ENCODE measurements at regions not wholly inside any gene's neighbourhood (a gene's known extent, or its start where the extent isn't known, plus 50 kb on each side); places are given as distances from the start of the nearest gene placed in this dataset.
A peak's percentile ranks its signal among the peaks of the same experiment; 100 is the strongest.
"Not testable (repeated sequence)": the region's sequence is repeated elsewhere in the genome, so short reads cannot be mapped to it uniquely, and the experiment has no call there.

DNA sequence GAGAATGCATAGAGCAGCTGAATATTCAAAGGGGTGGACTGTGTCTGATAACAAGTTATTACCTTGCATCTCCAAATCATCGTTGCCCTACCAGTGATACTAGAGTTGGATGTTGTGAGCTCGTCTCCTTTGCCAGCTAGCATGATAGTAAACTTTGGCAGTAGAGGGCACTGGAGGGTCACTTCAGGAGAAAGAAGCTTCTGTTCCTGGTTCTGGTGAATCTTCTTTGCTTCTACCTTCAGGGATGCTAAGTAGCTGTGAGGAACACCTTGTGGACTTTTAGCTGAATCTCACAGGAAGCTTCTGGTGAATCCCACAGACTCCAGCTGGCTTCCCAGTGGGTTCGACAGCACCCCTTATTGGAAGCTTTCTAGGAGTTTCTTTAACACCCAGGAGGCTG is 626.6 kb upstream of the SGCD start:
- Histone ChIP-seq H3K9me3 (ENCODE audit: control insufficient read depth in 3 of 3, low read length in 3 of 3) (no peaks in the 10 kb centered on the region), H3K36me3 (ENCODE audit: control insufficient read depth in 3 of 3, insufficient read depth in 3 of 3, low read length in 3 of 3) (no peaks in the 10 kb centered on the region), H3K27me3 (ENCODE audit: control insufficient read depth in 3 of 3, insufficient read depth in 3 of 3, low read length in 3 of 3) (no peaks in the 10 kb centered on the region), H3K4me1 (ENCODE audit: control insufficient read depth in 3 of 3, insufficient read depth in 3 of 3, low read length in 3 of 3) (no peaks in the 10 kb centered on the region), H3K4me3 (ENCODE audit: low read length in 3 of 3) (no peak overlapping the region), H3K27ac (ENCODE audit: low read depth, low read length) (no peak overlapping the region), H3K9ac (ENCODE audit: low read depth in 1 of 3, low read length in 3 of 3) (no peak overlapping the region)

GRCh38 chr5:155711882-155712281 is 615.1 kb upstream of the SGCD start:
- H3K27ac ChIP-seq (ENCODE audit: low read depth, low read length), result no peak overlapping the region
- no peaks in the 10 kb centered on the region for H3K4me1 ChIP-seq (ENCODE audit: control insufficient read depth in 3 of 3, insufficient read depth in 3 of 3, low read length in 3 of 3)
- H3K27me3 ChIP-seq (ENCODE audit: control insufficient read depth in 3 of 3, insufficient read depth in 3 of 3, low read length in 3 of 3), result no peaks in the 10 kb centered on the region
- no peak overlapping the region for H3K4me3 ChIP-seq (ENCODE audit: low read length in 3 of 3)
- no peaks in the 10 kb centered on the region for H3K9me3 ChIP-seq (ENCODE audit: control insufficient read depth in 3 of 3, low read length in 3 of 3)
- no peaks in the 10 kb centered on the region for H3K36me3 ChIP-seq (ENCODE audit: control insufficient read depth in 3 of 3, insufficient read depth in 3 of 3, low read length in 3 of 3)
- no peak overlapping the region for H3K9ac ChIP-seq (ENCODE audit: low read depth in 1 of 3, low read length in 3 of 3)

GRCh38 chr5:155714435-155714834 is 612.5 kb upstream of the SGCD start:
- H3K36me3 ChIP-seq (ENCODE audit: control insufficient read depth in 3 of 3, insufficient read depth in 3 of 3, low read length in 3 of 3); H3K27me3 ChIP-seq (ENCODE audit: control insufficient read depth in 3 of 3, insufficient read depth in 3 of 3, low read length in 3 of 3); H3K4me3 ChIP-seq (ENCODE audit: low read length in 3 of 3); H3K9me3 ChIP-seq (ENCODE audit: control insufficient read depth in 3 of 3, low read length in 3 of 3); H3K4me1 ChIP-seq (ENCODE audit: control insufficient read depth in 3 of 3, insufficient read depth in 3 of 3, low read length in 3 of 3); H3K9ac ChIP-seq (ENCODE audit: low read depth in 1 of 3, low read length in 3 of 3); H3K27ac ChIP-seq (ENCODE audit: low read depth, low read length): not testable (repeated sequence)

DNA sequence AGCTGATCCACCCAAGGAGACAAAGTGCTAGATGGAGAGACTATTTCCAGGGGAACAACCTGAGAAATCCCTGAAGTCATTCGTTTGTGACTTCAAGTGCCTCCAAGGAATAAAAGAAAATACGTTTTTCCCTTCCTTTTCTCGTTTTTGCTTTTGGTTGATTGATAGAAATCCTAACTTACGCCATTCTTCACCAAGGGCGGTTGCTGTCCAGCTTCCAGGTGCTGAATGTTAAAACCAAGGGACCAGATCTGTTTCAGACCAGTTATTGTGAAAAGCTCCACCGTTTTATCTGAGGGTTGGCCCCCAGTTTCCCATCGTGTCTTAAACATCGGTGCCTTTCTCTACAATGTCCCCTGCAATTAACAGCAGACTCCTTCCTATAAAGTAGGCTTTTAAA is 600.7 kb upstream of the SGCD start:
- Histone ChIP-seq H3K4me3 (ENCODE audit: low read length in 3 of 3) (no peak overlapping the region), H3K27me3 (ENCODE audit: control insufficient read depth in 3 of 3, insufficient read depth in 3 of 3, low read length in 3 of 3) (peaks cover 5 to 32% (median 9%) of the 10 kb centered on the region in 3 donors), H3K27ac (ENCODE audit: low read depth, low read length) (no peak overlapping the region), H3K4me1 (ENCODE audit: control insufficient read depth in 3 of 3, insufficient read depth in 3 of 3, low read length in 3 of 3) (peaks cover 12 to 26% (median 22%) of the 10 kb centered on the region in 3 donors), H3K9me3 (ENCODE audit: control insufficient read depth in 3 of 3, low read length in 3 of 3) (no peaks in the 10 kb centered on the region), H3K9ac (ENCODE audit: low read depth in 1 of 3, low read length in 3 of 3) (no peak overlapping the region), H3K36me3 (ENCODE audit: control insufficient read depth in 3 of 3, insufficient read depth in 3 of 3, low read length in 3 of 3) (no peaks in the 10 kb centered on the region)

DNA sequence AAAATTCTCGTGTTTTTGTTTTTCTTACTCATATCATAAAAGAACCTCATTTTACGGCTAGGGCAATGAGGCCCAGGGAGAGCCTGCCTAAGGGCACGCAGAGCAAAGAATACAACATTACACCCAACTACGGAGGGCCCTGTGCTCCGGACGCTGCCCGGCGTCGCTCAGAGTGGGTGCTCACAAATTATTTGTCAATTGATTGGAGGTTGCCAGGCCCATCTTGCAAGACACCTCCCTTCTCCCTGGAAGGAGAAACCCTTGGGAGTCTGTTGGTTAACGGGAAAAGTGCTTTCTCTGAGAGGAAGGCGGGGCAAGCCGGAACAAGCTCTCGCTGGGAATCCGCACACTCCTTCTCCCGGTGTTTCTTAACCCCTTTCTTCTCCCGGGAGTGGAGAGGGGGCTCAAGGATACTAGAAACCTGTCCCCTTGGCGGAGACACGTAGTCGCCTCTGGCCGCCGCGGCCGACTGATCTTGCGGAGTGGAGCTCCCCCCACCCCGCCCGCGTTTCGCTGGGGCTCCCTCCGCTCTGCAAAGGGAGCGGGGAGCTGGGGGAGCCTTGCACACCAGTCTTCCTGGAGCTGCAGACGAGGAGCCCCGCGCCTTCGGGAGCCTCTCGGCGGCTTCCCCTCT is 599.3 kb upstream of the SGCD start:
- Histone ChIP-seq H3K36me3 (ENCODE audit: control insufficient read depth in 3 of 3, insufficient read depth in 3 of 3, low read length in 3 of 3) (no peaks in the 10 kb centered on the region), H3K9me3 (ENCODE audit: control insufficient read depth in 3 of 3, low read length in 3 of 3) (no peaks in the 10 kb centered on the region), H3K9ac (ENCODE audit: low read depth in 1 of 3, low read length in 3 of 3) (peak overlapping the region in 1 of 3 donors; percentile 58), H3K4me1 (ENCODE audit: control insufficient read depth in 3 of 3, insufficient read depth in 3 of 3, low read length in 3 of 3) (peaks cover 17 to 38% (median 35%) of the 10 kb centered on the region in 3 donors), H3K27me3 (ENCODE audit: control insufficient read depth in 3 of 3, insufficient read depth in 3 of 3, low read length in 3 of 3) (peaks cover 5 to 32% (median 9%) of the 10 kb centered on the region in 3 donors), H3K27ac (ENCODE audit: low read depth, low read length) (no peak overlapping the region), H3K4me3 (ENCODE audit: low read length in 3 of 3) (peak overlapping the region; percentile 55 to 77 (median 73))

GRCh38 chr5:155728146-155728856 is 598.7 kb upstream of the SGCD start:
- no peaks in the 10 kb centered on the region for H3K9me3 ChIP-seq (ENCODE audit: control insufficient read depth in 3 of 3, low read length in 3 of 3)
- peak overlapping the region in 2 of 3 donors; percentile 63 to 87 for H3K9ac ChIP-seq (ENCODE audit: low read depth in 1 of 3, low read length in 3 of 3)
- H3K36me3 ChIP-seq (ENCODE audit: control insufficient read depth in 3 of 3, insufficient read depth in 3 of 3, low read length in 3 of 3), result no peaks in the 10 kb centered on the region
- peaks cover 5 to 32% (median 9%) of the 10 kb centered on the region in 3 donors for H3K27me3 ChIP-seq (ENCODE audit: control insufficient read depth in 3 of 3, insufficient read depth in 3 of 3, low read length in 3 of 3)
- peak overlapping the region; percentile 59 for H3K27ac ChIP-seq (ENCODE audit: low read depth, low read length)
- H3K4me1 ChIP-seq (ENCODE audit: control insufficient read depth in 3 of 3, insufficient read depth in 3 of 3, low read length in 3 of 3), result peaks cover 24 to 44% (median 42%) of the 10 kb centered on the region in 3 donors
- H3K4me3 ChIP-seq (ENCODE audit: low read length in 3 of 3), result peak overlapping the region; percentile 69 to 77 (median 73)

DNA sequence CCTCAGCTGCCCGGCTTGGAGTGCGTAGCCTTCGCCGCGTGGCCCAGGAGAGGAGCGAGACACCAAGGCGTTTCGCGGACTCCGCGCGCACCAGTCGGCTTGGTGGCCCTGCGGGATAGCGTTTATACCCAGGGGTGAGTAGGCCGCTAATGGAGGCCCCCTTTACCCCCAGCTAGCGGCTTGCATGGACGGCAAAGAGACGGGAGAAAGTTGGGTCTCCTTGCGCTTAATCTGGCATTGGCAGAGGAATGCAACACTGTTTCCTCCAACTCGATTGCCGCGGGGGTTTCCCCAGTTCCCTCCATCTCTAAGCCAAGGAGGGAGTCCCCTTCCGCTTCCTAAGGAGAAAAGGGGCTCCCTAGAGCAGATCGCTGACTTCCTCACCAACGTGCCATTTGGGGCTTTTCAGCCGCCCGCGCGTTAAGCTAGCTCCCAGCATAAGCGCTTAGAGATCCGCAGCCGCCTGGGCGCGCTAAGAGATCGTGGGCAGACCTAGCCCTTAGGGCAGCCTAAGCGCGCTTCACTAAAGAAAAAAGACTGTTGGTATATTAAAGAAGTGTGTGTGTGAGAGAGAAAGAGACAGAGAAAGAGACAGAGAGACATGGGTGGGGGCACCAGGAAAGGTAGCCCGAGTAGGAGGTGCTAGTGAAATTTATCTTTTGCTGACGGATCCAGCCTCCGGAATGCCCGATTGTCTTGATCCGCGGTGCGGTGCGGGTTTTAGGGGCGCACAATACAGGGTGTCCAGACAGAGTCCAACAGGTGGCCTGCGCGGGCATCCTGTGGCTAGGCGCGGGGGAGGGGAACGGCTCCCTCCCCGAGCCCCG is 597.9 kb upstream of the SGCD start:
- Histone ChIP-seq H3K4me1 (ENCODE audit: control insufficient read depth in 3 of 3, insufficient read depth in 3 of 3, low read length in 3 of 3) (peaks cover 28 to 47% (median 44%) of the 10 kb centered on the region in 3 donors), H3K27ac (ENCODE audit: low read depth, low read length) (peak overlapping the region; percentile 59), H3K9me3 (ENCODE audit: control insufficient read depth in 3 of 3, low read length in 3 of 3) (no peaks in the 10 kb centered on the region), H3K36me3 (ENCODE audit: control insufficient read depth in 3 of 3, insufficient read depth in 3 of 3, low read length in 3 of 3) (no peaks in the 10 kb centered on the region), H3K4me3 (ENCODE audit: low read length in 3 of 3) (peak overlapping the region; percentile 69 to 77 (median 73)), H3K9ac (ENCODE audit: low read depth in 1 of 3, low read length in 3 of 3) (peak overlapping the region; percentile 57 to 87 (median 63)), H3K27me3 (ENCODE audit: control insufficient read depth in 3 of 3, insufficient read depth in 3 of 3, low read length in 3 of 3) (peaks cover 5 to 32% (median 9%) of the 10 kb centered on the region in 3 donors)

- Histone ChIP-seq H3K27ac (ENCODE audit: low read depth, low read length) (peak overlapping the region; percentile 59), H3K27me3 (ENCODE audit: control insufficient read depth in 3 of 3, insufficient read depth in 3 of 3, low read length in 3 of 3) (peaks cover 5 to 32% (median 9%) of the 10 kb centered on the region in 3 donors), H3K4me1 (ENCODE audit: control insufficient read depth in 3 of 3, insufficient read depth in 3 of 3, low read length in 3 of 3) (peaks cover 28 to 50% (median 44%) of the 10 kb centered on the region in 3 donors), H3K36me3 (ENCODE audit: control insufficient read depth in 3 of 3, insufficient read depth in 3 of 3, low read length in 3 of 3) (no peaks in the 10 kb centered on the region), H3K9me3 (ENCODE audit: control insufficient read depth in 3 of 3, low read length in 3 of 3) (no peaks in the 10 kb centered on the region), H3K4me3 (ENCODE audit: low read length in 3 of 3) (peak overlapping the region; percentile 69 to 77 (median 73)), H3K9ac (ENCODE audit: low read depth in 1 of 3, low read length in 3 of 3) (peak overlapping the region; percentile 57 to 87 (median 63))
These were observed 597.3 kb upstream of the SGCD start for GRCh38 chr5:155729684-155730059.

DNA sequence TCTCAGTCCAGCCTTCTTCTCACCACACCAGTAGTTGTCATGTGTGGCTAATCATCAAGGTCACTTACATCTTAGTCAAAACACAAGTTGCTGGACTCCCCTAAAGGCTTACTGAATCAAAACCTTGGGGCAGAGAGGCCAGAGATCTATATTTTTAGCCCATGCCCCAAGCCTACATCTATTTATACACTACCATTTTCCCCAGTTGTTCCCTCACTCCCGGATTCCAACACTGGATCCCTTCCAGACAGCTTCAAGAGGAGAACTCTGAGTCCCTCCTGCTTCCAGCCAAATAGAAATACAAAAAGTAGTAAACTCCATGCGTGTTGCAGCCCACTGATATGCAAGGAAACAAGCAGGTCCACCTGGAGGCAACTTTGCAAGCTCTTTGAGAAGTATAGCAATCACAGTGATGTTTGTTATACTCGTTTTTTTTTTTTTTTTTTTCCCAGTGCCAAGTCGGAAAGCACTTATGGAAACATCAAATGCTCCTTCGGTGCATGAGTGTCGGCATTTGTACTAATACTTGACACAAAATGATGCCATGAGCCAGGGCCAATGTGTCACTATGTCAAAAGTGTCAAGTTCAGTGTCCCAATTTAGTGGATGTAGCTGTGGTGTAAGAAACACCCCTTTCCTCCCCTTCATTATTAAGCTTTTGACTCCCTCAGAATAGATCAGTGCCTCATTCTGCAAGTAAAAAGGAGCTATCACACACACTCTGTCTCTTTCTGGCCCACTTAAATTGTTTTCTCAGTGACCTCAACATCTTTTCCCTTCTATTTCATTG is 594.2 kb upstream of the SGCD start:
- Histone ChIP-seq H3K4me1 (ENCODE audit: control insufficient read depth in 3 of 3, insufficient read depth in 3 of 3, low read length in 3 of 3) (peaks cover 30 to 59% (median 41%) of the 10 kb centered on the region in 3 donors), H3K36me3 (ENCODE audit: control insufficient read depth in 3 of 3, insufficient read depth in 3 of 3, low read length in 3 of 3) (no peaks in the 10 kb centered on the region), H3K9ac (ENCODE audit: low read depth in 1 of 3, low read length in 3 of 3) (peak overlapping the region in 2 of 3 donors; percentile 19 to 66), H3K27me3 (ENCODE audit: control insufficient read depth in 3 of 3, insufficient read depth in 3 of 3, low read length in 3 of 3) (peaks cover 5 to 17% (median 9%) of the 10 kb centered on the region in 3 donors), H3K9me3 (ENCODE audit: control insufficient read depth in 3 of 3, low read length in 3 of 3) (no peaks in the 10 kb centered on the region), H3K4me3 (ENCODE audit: low read length in 3 of 3) (peak overlapping the region; percentile 15 to 50 (median 32)), H3K27ac (ENCODE audit: low read depth, low read length) (peak overlapping the region; percentile 87)

All from skeletal muscle tissue (tissue), 3 donors.